ENCODE measurements at regions not wholly inside any gene's neighbourhood (a gene's known extent, or its start where the extent isn't known, plus 50 kb on each side); places are given as distances from the start of the nearest gene placed in this dataset.

DNA sequence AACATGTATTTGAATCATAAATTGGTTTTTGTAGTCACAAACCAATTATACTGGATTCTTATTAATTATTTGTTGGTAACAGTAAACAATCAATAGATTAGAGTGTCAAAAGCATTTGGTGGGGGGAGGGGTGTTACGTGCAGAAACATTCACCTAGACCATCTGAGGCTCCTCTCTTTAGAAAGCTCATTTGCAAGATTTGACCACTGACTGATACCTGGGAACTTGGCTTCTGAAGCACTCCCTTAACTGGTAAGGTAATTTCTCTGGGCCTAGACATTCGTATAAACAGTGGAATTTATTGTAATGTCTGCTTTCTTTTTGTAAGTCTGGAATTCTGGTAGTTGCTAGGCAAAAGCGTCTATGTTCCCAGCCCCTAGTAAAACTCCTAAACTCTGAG lies 243.8 kb upstream of the GBE1 start:
- no peak for TF ChIP-seq NFRKB (IDR thresholded peaks at IDR 0.05)
- no peak for TF ChIP-seq FOXA1 (IDR thresholded peaks at IDR 0.05)
- TF ChIP-seq LEF1 (IDR thresholded peaks at IDR 0.05; ENCODE audit: borderline replicate concordance) = no peak
- no peak for TF ChIP-seq ZNF384 (IDR thresholded peaks at IDR 0.05)
- no peak for TF ChIP-seq CTBP1 (IDR thresholded peaks at IDR 0.05; ENCODE audit: borderline replicate concordance)
- TF ChIP-seq ARNT (IDR thresholded peaks at IDR 0.05) = no peak
- ChIA-PET CTCF (no interaction called here), POLR2A (no interaction called here)
- DNase-seq (ENCODE audit: extremely low spot score) = no peak

DNA sequence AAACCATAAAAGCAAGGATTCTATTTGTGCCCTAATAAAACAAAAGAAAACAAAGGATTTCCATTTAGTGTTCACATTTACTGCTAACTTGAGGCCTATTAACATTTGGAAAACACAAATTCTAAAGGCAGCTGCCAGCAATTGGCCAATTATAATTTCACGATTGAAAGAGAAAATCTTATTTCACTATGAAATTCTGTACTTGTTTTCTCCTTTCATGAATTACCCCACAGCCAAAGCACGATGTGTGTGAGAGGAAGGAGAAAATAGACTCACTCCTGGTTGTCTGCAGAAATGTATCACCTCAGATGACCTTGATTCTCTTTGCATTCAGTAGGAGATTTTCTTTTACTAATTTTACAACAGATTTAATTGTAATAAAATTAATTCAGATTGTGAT lies 242.8 kb upstream of the GBE1 start:
- ChIA-PET POLR2A (no interaction called here), CTCF (no interaction called here)
- TF ChIP-seq SUZ12 (IDR thresholded peaks at IDR 0.05) (no peak), HDGF (IDR thresholded peaks at IDR 0.05; ENCODE audit: borderline replicate concordance) (no peak)
- DNase-seq (ENCODE audit: extremely low spot score) = no peak

- DNase-seq (ENCODE audit: extremely low spot score) = no peak
- ChIA-PET CTCF (no interaction called here), POLR2A (no interaction called here)
- TF ChIP-seq LEF1 (IDR thresholded peaks at IDR 0.05; ENCODE audit: borderline replicate concordance) (no peak), ZNF384 (IDR thresholded peaks at IDR 0.05) (no peak), HDGF (IDR thresholded peaks at IDR 0.05; ENCODE audit: borderline replicate concordance) (no peak), NFRKB (IDR thresholded peaks at IDR 0.05) (no peak), L3MBTL2 (conservative IDR thresholded peaks at IDR 0.05) (no peak), BHLHE40 (IDR thresholded peaks at IDR 0.05; ENCODE audit: borderline replicate concordance) (no peak), ELF4 (IDR thresholded peaks at IDR 0.05) (no peak), SUZ12 (IDR thresholded peaks at IDR 0.05) (no peak), SP1 (IDR thresholded peaks at IDR 0.05) (no peak), ARNT (IDR thresholded peaks at IDR 0.05) (no peak), TARDBP (IDR thresholded peaks at IDR 0.05) (no peak), FOXM1 (IDR thresholded peaks at IDR 0.05; ENCODE audit: borderline replicate concordance) (no peak), FOXA1 (IDR thresholded peaks at IDR 0.05) (no peak), FOXK2 (IDR thresholded peaks at IDR 0.05) (no peak)
These were observed 241.7 kb upstream of the GBE1 start for GRCh38 chr3:82002986-82003642.

DNA sequence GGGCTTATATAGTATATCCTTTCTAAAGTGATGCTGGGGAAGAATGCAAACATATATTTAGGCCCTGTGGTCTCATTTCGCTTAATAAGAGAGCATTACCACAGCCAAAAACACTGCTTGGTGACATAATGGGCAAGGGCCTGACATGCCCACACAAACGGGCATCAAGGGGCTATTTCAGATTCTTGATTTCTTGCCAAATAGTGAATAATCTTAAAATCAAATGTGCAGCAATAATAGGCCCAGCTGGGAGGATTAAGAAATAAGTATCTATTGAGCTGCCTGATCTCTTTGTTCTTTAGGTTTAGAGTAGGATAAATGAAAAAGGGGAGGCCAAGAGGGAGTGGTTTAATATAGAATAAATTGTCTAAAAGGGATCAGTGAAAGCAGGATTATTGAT lies 241.0 kb upstream of the GBE1 start:
- ChIA-PET POLR2A (no interaction called here), CTCF (no interaction called here)
- no peak for DNase-seq (ENCODE audit: extremely low spot score)
- TF ChIP-seq FOXA1 (IDR thresholded peaks at IDR 0.05) (no peak), BHLHE40 (IDR thresholded peaks at IDR 0.05; ENCODE audit: borderline replicate concordance) (no peak), SP1 (IDR thresholded peaks at IDR 0.05) (no peak)
- TF ChIP-seq, protein P1, sequence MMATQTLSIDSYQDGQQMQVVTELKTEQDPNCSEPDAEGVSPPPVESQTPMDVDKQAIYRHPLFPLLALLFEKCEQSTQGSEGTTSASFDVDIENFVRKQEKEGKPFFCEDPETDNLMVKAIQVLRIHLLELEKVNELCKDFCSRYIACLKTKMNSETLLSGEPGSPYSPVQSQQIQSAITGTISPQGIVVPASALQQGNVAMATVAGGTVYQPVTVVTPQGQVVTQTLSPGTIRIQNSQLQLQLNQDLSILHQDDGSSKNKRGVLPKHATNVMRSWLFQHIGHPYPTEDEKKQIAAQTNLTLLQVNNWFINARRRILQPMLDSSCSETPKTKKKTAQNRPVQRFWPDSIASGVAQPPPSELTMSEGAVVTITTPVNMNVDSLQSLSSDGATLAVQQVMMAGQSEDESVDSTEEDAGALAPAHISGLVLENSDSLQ (IDR thresholded peaks at IDR 0.05) = no peak

DNA sequence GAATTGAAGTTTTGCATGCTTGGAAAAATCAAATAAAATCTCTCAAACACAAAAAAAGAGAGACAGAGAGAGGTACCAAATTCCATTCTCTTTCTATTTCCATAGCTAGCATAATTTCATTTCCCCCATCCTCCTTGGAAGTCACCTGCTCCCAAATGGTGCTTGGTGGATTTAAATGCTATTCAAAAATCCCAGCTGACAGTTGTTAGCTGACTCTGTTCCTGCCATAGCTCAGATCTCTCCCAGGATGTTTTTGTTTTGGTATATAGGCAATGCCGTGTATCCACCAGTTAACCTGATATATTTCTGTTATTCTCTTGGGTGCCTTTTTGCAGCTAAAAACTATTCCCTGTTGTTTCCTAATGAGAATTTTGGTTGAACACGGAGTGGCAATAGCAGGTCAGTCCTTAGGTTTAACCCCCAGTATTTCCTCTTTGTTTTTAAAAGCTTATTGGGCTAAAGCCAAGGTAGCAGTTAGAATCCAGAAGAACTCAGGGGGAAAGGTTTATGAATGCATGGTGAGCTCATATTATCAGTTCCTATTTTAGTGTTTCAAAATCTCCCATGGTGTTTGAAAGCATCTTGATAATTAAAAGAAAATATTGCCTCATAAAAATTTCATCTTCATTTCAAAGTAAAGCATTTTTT lies 240.0 kb upstream of the GBE1 start:
- ChIA-PET CTCF (no interaction called here), POLR2A (no interaction called here)
- DNase-seq (ENCODE audit: extremely low spot score) = no peak
- no peak for TF ChIP-seq ELF4 (IDR thresholded peaks at IDR 0.05)
- no peak for TF ChIP-seq L3MBTL2 (conservative IDR thresholded peaks at IDR 0.05)
- no peak for TF ChIP-seq NFRKB (IDR thresholded peaks at IDR 0.05)
- TF ChIP-seq LEF1 (IDR thresholded peaks at IDR 0.05; ENCODE audit: borderline replicate concordance) = no peak
- TF ChIP-seq SP1 (IDR thresholded peaks at IDR 0.05) = no peak
- no peak for TF ChIP-seq BHLHE40 (IDR thresholded peaks at IDR 0.05; ENCODE audit: borderline replicate concordance)
- TF ChIP-seq FOXK2 (IDR thresholded peaks at IDR 0.05) = no peak
- TF ChIP-seq, protein P1 (IDR thresholded peaks at IDR 0.05) = no peak
- TF ChIP-seq ZNF384 (IDR thresholded peaks at IDR 0.05) = no peak
- TF ChIP-seq SUZ12 (IDR thresholded peaks at IDR 0.05) = no peak

DNA sequence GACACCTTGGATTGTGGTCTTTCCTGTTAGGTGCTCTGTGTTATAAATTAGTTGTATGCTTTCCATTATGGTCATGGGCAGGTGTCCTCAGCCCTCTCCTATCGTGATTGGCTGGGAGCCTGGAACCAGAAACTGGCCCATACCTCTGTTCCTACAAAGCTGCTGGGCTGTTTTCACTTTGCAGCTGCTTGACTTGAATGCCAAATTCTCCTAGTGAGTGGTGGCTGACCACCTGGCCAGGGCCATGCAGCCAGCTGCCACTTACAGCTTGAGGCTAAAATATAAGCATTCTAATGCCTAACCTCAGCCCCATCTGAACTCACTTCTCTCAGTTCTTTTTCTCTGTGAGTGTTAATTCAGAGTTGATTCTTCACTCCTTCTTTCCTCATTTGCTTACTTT lies 239.3 kb upstream of the GBE1 start:
- TF ChIP-seq BHLHE40 (IDR thresholded peaks at IDR 0.05; ENCODE audit: borderline replicate concordance) (no peak), LEF1 (IDR thresholded peaks at IDR 0.05; ENCODE audit: borderline replicate concordance) (no peak), ZNF384 (IDR thresholded peaks at IDR 0.05) (no peak)
- ChIA-PET CTCF (no interaction called here), POLR2A (no interaction called here)
- DNase-seq (ENCODE audit: extremely low spot score) = no peak

- DNase-seq (ENCODE audit: extremely low spot score) = no peak
- TF ChIP-seq FOXM1 (IDR thresholded peaks at IDR 0.05; ENCODE audit: borderline replicate concordance) (no peak), BHLHE40 (IDR thresholded peaks at IDR 0.05; ENCODE audit: borderline replicate concordance) (no peak), SUZ12 (IDR thresholded peaks at IDR 0.05) (no peak), ZNF384 (IDR thresholded peaks at IDR 0.05) (no peak), ELF4 (IDR thresholded peaks at IDR 0.05) (no peak), FOXA1 (IDR thresholded peaks at IDR 0.05) (no peak)
- POLR2A ChIA-PET = no interaction called here
- CTCF ChIA-PET = no interaction called here
These were observed 238.9 kb upstream of the GBE1 start for GRCh38 chr3:82000350-82000749.

DNA sequence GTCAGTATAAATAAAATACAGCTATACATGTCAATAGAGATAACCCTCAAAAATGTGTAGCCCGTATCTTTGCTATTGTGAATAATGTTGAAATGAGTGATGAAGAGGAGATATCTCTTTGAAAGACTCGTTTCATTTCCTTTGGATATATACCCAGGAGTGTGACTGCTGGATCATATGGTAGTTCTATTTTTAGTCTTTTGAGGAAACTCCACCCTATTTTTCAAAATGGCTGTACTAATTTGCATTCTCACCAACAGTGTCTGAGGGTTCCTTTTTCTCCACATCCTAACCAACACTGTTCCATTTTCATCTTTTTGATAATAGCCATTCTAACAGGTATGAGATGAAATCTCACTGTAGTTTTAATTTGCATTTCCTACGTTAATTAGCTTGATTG lies 237.5 kb upstream of the GBE1 start:
- DNase-seq (ENCODE audit: extremely low spot score) = no peak
- CTCF ChIA-PET = no interaction called here
- POLR2A ChIA-PET = no interaction called here
- TF ChIP-seq, protein P1 (IDR thresholded peaks at IDR 0.05) = no peak
- TF ChIP-seq NFRKB (IDR thresholded peaks at IDR 0.05) = no peak
- no peak for TF ChIP-seq ZNF384 (IDR thresholded peaks at IDR 0.05)
- TF ChIP-seq ARNT (IDR thresholded peaks at IDR 0.05) = no peak
- no peak for TF ChIP-seq FOXK2 (IDR thresholded peaks at IDR 0.05)
- no peak for TF ChIP-seq ELF4 (IDR thresholded peaks at IDR 0.05)
- no peak for TF ChIP-seq L3MBTL2 (conservative IDR thresholded peaks at IDR 0.05)
- no peak for TF ChIP-seq FOXM1 (IDR thresholded peaks at IDR 0.05; ENCODE audit: borderline replicate concordance)
- TF ChIP-seq SP1 (IDR thresholded peaks at IDR 0.05) = no peak
- TF ChIP-seq LEF1 (IDR thresholded peaks at IDR 0.05; ENCODE audit: borderline replicate concordance) = no peak
- TF ChIP-seq FOXA1 (IDR thresholded peaks at IDR 0.05) = no peak
- TF ChIP-seq BHLHE40 (IDR thresholded peaks at IDR 0.05; ENCODE audit: borderline replicate concordance) = no peak
- TF ChIP-seq HDGF (IDR thresholded peaks at IDR 0.05; ENCODE audit: borderline replicate concordance) = no peak
- TF ChIP-seq TARDBP (IDR thresholded peaks at IDR 0.05) = no peak
- no peak for TF ChIP-seq SUZ12 (IDR thresholded peaks at IDR 0.05)

Measured in HEK293T (cell line).